H1 (cell line): ENCODE measurements at regions not wholly inside any gene's neighbourhood (a gene's known extent, or its start where the extent isn't known, plus 50 kb on each side); places are given as distances from the start of the nearest gene placed in this dataset.

Experiments
- ATF3 ChIP-seq: IDR thresholded peaks from 2 replicates; pipeline ENCODE4 v1.6.1; 2011; ENCODE audit warnings: low read depth, mild to moderate bottlenecking, low read length; ENCODE audit not compliant: insufficient read depth
- NRF1 ChIP-seq: IDR thresholded peaks from 2 replicates; pipeline ENCODE4 v1.6.1; 2011; ENCODE audit warnings: mild to moderate bottlenecking, low read depth, low read length, improper control_type of control experiment
- TBP ChIP-seq: IDR thresholded peaks from 2 replicates; pipeline ENCODE4 v1.6.1; 2011; ENCODE audit warnings: low read depth, low read length, improper control_type of control experiment
- ZNF274 ChIP-seq: IDR thresholded peaks from 2 replicates; pipeline ENCODE4 v1.7.0; 2012; ENCODE audit warnings: low read length, borderline replicate concordance; ENCODE audit errors: extremely low read depth

GRCh38 chr2:187105218-187105617, 256.2 kb upstream of the ZSWIM2 start (continued):
- TF ChIP-seq ATF3 (no peak), NRF1 (no peak), TBP (no peak), ZNF274 (no peak)
